ENCODE measurements at regions not wholly inside any gene's neighbourhood (a gene's known extent, or its start where the extent isn't known, plus 50 kb on each side); places are given as distances from the start of the nearest gene placed in this dataset.

DNA sequence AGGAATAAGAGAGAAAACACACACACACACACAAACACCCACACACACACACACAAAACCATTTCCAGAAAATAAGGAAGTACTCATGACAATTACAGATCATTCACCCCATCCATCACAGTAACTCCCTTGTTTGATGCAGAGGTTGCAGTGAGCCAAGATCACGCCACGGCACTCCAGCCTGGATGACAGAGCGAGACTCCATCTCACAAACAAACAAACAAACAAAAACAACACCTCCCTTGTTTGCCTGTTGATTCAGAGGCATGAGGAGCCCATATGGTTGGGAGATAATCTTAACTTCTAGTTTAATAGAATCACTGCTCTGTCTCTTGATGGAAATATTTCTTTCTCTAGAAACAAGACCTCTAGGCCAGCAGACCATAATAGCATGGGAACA lies 2043.5 kb upstream of the AGA start:
- DNase-seq (no peak), ATAC-seq (replicated peaks in 1 of 4) (no peak)
- Histone ChIP-seq H3K27ac (ENCODE audit: low read length) (no peak overlapping the region), H3K4me1 (ENCODE audit: control insufficient read depth in 1 of 2, extremely low read depth in 1 of 2, insufficient read depth in 2 of 2, low read length in 2 of 2) (no peaks in the 10 kb centered on the region), H3K27me3 (replicated peaks in 1 of 2; ENCODE audit: control insufficient read depth in 2 of 2, extremely low read depth in 1 of 2, insufficient read depth in 2 of 2, low read length in 1 of 2) (no peaks in the 10 kb centered on the region), H3K9me3 (no peaks in the 10 kb centered on the region), H3K36me3 (ENCODE audit: control insufficient read depth in 2 of 2, extremely low read depth in 1 of 2, insufficient read depth in 1 of 2, low read length in 1 of 2) (no peaks in the 10 kb centered on the region), H3K4me3 (ENCODE audit: control insufficient read depth in 1 of 2, extremely low read depth in 1 of 2, low read length in 1 of 2) (no peak overlapping the region)
- CTCF ChIA-PET, result no interaction called here
- Mint-ChIP-seq H3K27ac (no peak overlapping the region), H3K4me1 (no peaks in the 10 kb centered on the region), H3K36me3 (no peaks in the 10 kb centered on the region), H3K4me3 (no peak overlapping the region), H3K27me3 (no peaks in the 10 kb centered on the region), H3K9me3 (peaks cover 19 to 28% (median 23%) of the 10 kb centered on the region in 3 donors)
- WGBS (ENCODE audit: insufficient coverage), result no CpG with 5 or more reads among the region's 3 CpGs
- POLR2A ChIA-PET, result no interaction called here

DNA sequence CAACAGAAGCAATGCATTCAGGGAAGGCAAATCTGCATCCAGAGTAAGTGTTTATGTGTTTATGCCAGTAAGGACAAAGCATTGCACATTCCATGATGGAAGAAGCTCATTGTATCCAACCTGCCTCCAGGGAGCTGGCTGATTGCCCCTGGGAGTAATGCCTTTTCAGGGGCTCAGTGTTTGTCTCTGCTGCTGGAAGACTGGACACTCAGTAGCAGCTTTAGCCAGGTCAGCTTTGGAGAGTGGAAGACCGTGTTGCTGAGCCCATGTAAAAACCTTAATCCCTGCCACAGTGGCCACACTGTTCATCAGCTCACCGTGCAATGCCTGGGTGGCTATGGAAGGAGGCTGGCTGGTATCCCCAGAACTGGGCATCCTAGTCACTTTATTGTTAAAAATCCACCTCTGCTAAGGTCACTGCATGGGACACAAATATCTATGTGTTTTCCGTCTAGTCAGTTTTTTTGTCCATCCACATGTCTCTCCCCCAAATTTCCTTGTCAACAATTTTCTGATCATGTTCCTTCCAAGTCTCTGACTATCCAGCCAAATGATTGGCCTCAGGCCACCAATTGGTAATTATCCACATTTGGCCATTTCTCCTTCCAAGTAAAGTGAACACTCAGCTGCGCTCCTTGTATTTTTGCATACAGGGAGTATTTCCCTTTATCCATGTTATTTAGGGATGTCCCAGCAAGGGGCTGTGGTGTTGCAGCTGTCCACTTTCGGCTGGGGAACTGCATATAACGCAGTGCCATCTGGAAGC lies 2044.5 kb upstream of the AGA start:
- no peak overlapping the region for H3K27ac ChIP-seq (ENCODE audit: low read length)
- peaks cover 12 to 23% (median 22%) of the 10 kb centered on the region in 3 donors for H3K9me3 Mint-ChIP-seq
- DNase-seq (no peak), ATAC-seq (replicated peaks in 1 of 4) (no peak)
- no peaks in the 10 kb centered on the region for H3K4me1 ChIP-seq (ENCODE audit: control insufficient read depth in 1 of 2, extremely low read depth in 1 of 2, insufficient read depth in 2 of 2, low read length in 2 of 2)
- POLR2A ChIA-PET, result no interaction called here
- WGBS (ENCODE audit: insufficient coverage), result 59% methylated on average over 4 of the region's 6 CpGs
- no peaks in the 10 kb centered on the region for H3K4me1 Mint-ChIP-seq
- CTCF ChIA-PET, result no interaction called here
- no peak overlapping the region for H3K4me3 Mint-ChIP-seq
- no peaks in the 10 kb centered on the region for H3K9me3 ChIP-seq
- no peaks in the 10 kb centered on the region for H3K27me3 Mint-ChIP-seq
- H3K36me3 ChIP-seq (ENCODE audit: control insufficient read depth in 2 of 2, extremely low read depth in 1 of 2, insufficient read depth in 1 of 2, low read length in 1 of 2), result no peaks in the 10 kb centered on the region
- H3K36me3 Mint-ChIP-seq, result no peaks in the 10 kb centered on the region
- no peaks in the 10 kb centered on the region for H3K27me3 ChIP-seq (replicated peaks in 1 of 2; ENCODE audit: control insufficient read depth in 2 of 2, extremely low read depth in 1 of 2, insufficient read depth in 2 of 2, low read length in 1 of 2)
- H3K4me3 ChIP-seq (ENCODE audit: control insufficient read depth in 1 of 2, extremely low read depth in 1 of 2, low read length in 1 of 2), result no peak overlapping the region
- H3K27ac Mint-ChIP-seq, result no peak overlapping the region

DNA sequence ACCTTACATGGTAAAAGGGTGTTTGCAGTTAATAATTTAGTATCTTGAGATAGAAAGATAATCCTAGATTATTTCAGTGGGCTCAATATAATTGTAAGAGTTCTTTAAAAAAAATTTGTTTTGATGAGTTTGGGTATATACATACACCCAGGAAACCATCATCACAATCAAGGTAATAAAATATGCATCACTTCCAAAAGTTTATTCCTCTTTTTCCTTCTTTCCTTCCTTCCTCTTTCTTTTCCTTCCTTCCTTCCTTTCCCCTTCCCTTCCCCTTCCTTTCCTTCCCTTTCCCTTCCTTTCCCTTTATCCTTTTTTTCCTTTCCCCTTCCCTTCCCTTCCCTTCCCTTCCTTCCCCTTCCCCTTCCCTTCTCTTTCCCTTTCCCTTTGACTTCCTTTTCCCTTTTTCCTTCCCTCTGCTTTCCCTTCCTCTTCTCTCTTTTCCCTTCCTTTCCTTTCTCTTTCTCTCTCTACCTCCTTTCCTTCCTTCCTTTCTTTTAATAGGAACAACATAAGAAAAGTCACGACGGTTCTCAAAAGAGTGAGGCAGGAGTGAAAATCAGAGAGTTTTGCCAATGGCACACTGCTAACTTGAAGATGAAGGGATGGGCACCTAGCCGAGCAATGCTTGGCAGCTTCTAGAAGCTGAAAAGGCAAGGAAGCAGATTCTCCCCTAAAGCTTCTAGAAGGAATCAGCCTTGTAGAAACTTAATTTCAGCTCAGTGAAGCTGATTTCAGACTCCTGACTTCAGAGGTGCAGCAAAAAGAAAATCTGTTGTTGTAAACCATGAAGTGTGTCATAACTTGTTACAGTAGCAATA lies 2050.2 kb upstream of the AGA start:
- Histone ChIP-seq H3K4me1 (ENCODE audit: control insufficient read depth in 1 of 2, extremely low read depth in 1 of 2, insufficient read depth in 2 of 2, low read length in 2 of 2) (no peaks in the 10 kb centered on the region), H3K9me3 (no peaks in the 10 kb centered on the region), H3K27ac (ENCODE audit: low read length) (no peak overlapping the region), H3K36me3 (ENCODE audit: control insufficient read depth in 2 of 2, extremely low read depth in 1 of 2, insufficient read depth in 1 of 2, low read length in 1 of 2) (no peaks in the 10 kb centered on the region), H3K27me3 (replicated peaks in 1 of 2; ENCODE audit: control insufficient read depth in 2 of 2, extremely low read depth in 1 of 2, insufficient read depth in 2 of 2, low read length in 1 of 2) (no peaks in the 10 kb centered on the region), H3K4me3 (ENCODE audit: control insufficient read depth in 1 of 2, extremely low read depth in 1 of 2, low read length in 1 of 2) (no peak overlapping the region)
- peaks cover 13 to 25% (median 24%) of the 10 kb centered on the region in 3 donors for H3K9me3 Mint-ChIP-seq
- no peaks in the 10 kb centered on the region for H3K27me3 Mint-ChIP-seq
- no peaks in the 10 kb centered on the region for H3K36me3 Mint-ChIP-seq
- no peak overlapping the region for H3K27ac Mint-ChIP-seq
- 100% methylated on average over 1 of the region's 3 CpGs for WGBS (ENCODE audit: insufficient coverage)
- ChIA-PET POLR2A (no interaction called here), CTCF (no interaction called here)
- H3K4me1 Mint-ChIP-seq, result no peaks in the 10 kb centered on the region
- no peak for DNase-seq
- ATAC-seq (replicated peaks in 1 of 4), result no peak
- H3K4me3 Mint-ChIP-seq, result no peak overlapping the region

DNA sequence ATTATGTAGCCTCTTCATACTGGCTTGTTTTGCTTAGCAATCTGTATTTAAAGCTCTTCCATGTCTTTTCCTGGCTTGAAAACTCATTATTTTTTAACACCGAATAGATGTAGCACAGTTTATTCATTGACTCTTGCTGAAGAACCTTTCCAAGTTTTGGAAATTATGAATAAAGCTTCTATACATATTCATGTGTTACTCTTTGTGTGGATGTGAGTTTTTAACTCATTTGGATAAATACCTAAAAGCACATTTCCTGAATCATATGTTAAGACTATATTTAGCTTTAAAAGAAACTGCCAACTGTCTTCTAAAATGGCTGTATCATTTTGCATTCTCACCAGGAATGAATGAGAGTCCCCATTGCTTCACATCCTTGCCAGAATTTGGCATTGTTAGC lies 2061.7 kb upstream of the AGA start:
- no peaks in the 10 kb centered on the region for H3K36me3 Mint-ChIP-seq
- H3K27me3 Mint-ChIP-seq, result no peaks in the 10 kb centered on the region
- H3K9me3 ChIP-seq, result no peaks in the 10 kb centered on the region
- POLR2A ChIA-PET, result interaction anchor here in 1 of 2 donors (0.6 kb wide), 1 partner anchor 15 kb away, joined by 3 read pairs; no protein-coding TSS in a partner anchor
- no peak for ATAC-seq (replicated peaks in 1 of 4)
- no CpG with 5 or more reads among the region's 1 CpG for WGBS (ENCODE audit: insufficient coverage)
- CTCF ChIA-PET, result interaction anchor here in 1 of 2 donors (0.7 kb wide), 1 partner anchor 33 kb away, joined by 4 read pairs; no protein-coding TSS in a partner anchor
- H3K4me1 ChIP-seq (ENCODE audit: control insufficient read depth in 1 of 2, extremely low read depth in 1 of 2, insufficient read depth in 2 of 2, low read length in 2 of 2), result no peaks in the 10 kb centered on the region
- no peak overlapping the region for H3K4me3 Mint-ChIP-seq
- H3K27ac ChIP-seq (ENCODE audit: low read length), result no peak overlapping the region
- H3K36me3 ChIP-seq (ENCODE audit: control insufficient read depth in 2 of 2, extremely low read depth in 1 of 2, insufficient read depth in 1 of 2, low read length in 1 of 2), result no peaks in the 10 kb centered on the region
- no peaks in the 10 kb centered on the region for H3K27me3 ChIP-seq (replicated peaks in 1 of 2; ENCODE audit: control insufficient read depth in 2 of 2, extremely low read depth in 1 of 2, insufficient read depth in 2 of 2, low read length in 1 of 2)
- no peak overlapping the region for H3K27ac Mint-ChIP-seq
- no peak for DNase-seq
- peaks cover 8 to 26% (median 8%) of the 10 kb centered on the region in 3 donors for H3K9me3 Mint-ChIP-seq
- no peak overlapping the region for H3K4me3 ChIP-seq (ENCODE audit: control insufficient read depth in 1 of 2, extremely low read depth in 1 of 2, low read length in 1 of 2)
- H3K4me1 Mint-ChIP-seq, result no peaks in the 10 kb centered on the region

DNA sequence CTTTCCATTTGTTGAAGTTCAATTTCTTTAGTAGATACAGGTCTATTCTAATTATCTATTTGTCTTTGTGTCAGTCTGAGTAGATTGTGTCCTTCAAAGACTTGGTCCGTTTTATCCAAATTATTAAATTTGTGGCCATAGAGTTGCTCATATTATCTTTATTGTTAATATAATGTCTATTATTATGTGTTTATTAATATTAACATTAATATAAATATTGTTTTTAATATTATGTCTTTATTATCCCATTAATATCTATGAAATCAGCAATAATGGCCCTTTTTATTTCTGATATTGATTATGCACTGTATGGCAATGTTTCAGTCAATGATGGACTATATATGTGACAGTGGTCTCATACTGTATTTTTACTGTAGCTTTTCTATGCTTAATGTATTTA lies 2067.3 kb upstream of the AGA start:
- WGBS (ENCODE audit: insufficient coverage), result no CpG with 5 or more reads among the region's 1 CpG
- POLR2A ChIA-PET, result no interaction called here
- H3K36me3 ChIP-seq (ENCODE audit: control insufficient read depth in 2 of 2, extremely low read depth in 1 of 2, insufficient read depth in 1 of 2, low read length in 1 of 2), result no peaks in the 10 kb centered on the region
- H3K27ac ChIP-seq (ENCODE audit: low read length), result no peak overlapping the region
- Mint-ChIP-seq H3K4me3 (no peak overlapping the region), H3K27me3 (no peaks in the 10 kb centered on the region), H3K36me3 (no peaks in the 10 kb centered on the region), H3K27ac (no peak overlapping the region), H3K9me3 (peaks cover 8 to 36% (median 12%) of the 10 kb centered on the region in 3 donors), H3K4me1 (no peaks in the 10 kb centered on the region)
- H3K4me1 ChIP-seq (ENCODE audit: control insufficient read depth in 1 of 2, extremely low read depth in 1 of 2, insufficient read depth in 2 of 2, low read length in 2 of 2), result no peaks in the 10 kb centered on the region
- CTCF ChIA-PET, result no interaction called here
- H3K4me3 ChIP-seq (ENCODE audit: control insufficient read depth in 1 of 2, extremely low read depth in 1 of 2, low read length in 1 of 2), result no peak overlapping the region
- no peaks in the 10 kb centered on the region for H3K27me3 ChIP-seq (replicated peaks in 1 of 2; ENCODE audit: control insufficient read depth in 2 of 2, extremely low read depth in 1 of 2, insufficient read depth in 2 of 2, low read length in 1 of 2)
- H3K9me3 ChIP-seq, result peaks cover 2% of the 10 kb centered on the region
- ATAC-seq (replicated peaks in 1 of 4) (no peak), DNase-seq (no peak)

DNA sequence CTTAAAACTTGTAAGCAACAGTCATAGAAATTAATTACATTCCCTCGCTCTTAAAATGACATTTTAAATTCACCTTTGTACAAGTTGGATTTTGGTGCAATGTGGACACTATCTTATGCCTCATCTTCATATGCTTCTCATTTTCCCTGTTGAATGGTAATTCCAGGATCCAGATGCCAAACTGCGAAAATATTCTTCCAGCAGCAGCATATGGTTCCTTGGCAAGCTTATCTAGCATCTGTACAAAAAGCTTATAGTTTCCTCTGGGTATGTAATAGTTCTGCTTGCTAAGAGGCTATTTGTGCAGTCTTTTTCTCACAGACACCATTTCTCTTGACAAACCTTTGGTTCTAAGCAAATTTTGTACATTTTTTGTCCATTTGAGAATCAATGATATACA lies 2079.7 kb upstream of the AGA start:
- Mint-ChIP-seq H3K27ac (no peak overlapping the region), H3K4me1 (no peaks in the 10 kb centered on the region), H3K27me3 (no peaks in the 10 kb centered on the region), H3K36me3 (no peaks in the 10 kb centered on the region), H3K9me3 (peaks cover 4 to 25% (median 7%) of the 10 kb centered on the region in 3 donors), H3K4me3 (no peak overlapping the region)
- H3K36me3 ChIP-seq (ENCODE audit: control insufficient read depth in 2 of 2, extremely low read depth in 1 of 2, insufficient read depth in 1 of 2, low read length in 1 of 2), result no peaks in the 10 kb centered on the region
- ChIA-PET CTCF (no interaction called here), POLR2A (no interaction called here)
- WGBS (ENCODE audit: insufficient coverage), result no CpG with 5 or more reads among the region's 2 CpGs
- H3K4me3 ChIP-seq (ENCODE audit: control insufficient read depth in 1 of 2, extremely low read depth in 1 of 2, low read length in 1 of 2), result no peak overlapping the region
- DNase-seq, result no peak
- no peaks in the 10 kb centered on the region for H3K4me1 ChIP-seq (ENCODE audit: control insufficient read depth in 1 of 2, extremely low read depth in 1 of 2, insufficient read depth in 2 of 2, low read length in 2 of 2)
- no peak overlapping the region for H3K27ac ChIP-seq (ENCODE audit: low read length)
- ATAC-seq (replicated peaks in 1 of 4), result no peak
- no peaks in the 10 kb centered on the region for H3K27me3 ChIP-seq (replicated peaks in 1 of 2; ENCODE audit: control insufficient read depth in 2 of 2, extremely low read depth in 1 of 2, insufficient read depth in 2 of 2, low read length in 1 of 2)
- no peaks in the 10 kb centered on the region for H3K9me3 ChIP-seq
